NCI-H82 treated with DMSO at 0.1 percent for 48 hours (cell line): ENCODE measurements at regions not wholly inside any gene's neighbourhood (a gene's known extent, or its start where the extent isn't known, plus 50 kb on each side); places are given as distances from the start of the nearest gene placed in this dataset.

ENCODE experiments used
- DNase-seq: peaks from one replicate; lab custom pipeline; 2025; ENCODE audit not compliant: unreplicated experiment; lab: John Stamatoyannopoulos, UW

- DNase-seq: no peak
Measured at GRCh38 chrX:28042260-28042659, 61.0 kb upstream of the DCAF8L1 start.

GRCh38 chrX:28039258-28039657 lies 58.0 kb upstream of the DCAF8L1 start:
- DNase-seq: no peak
